ENCODE measurements at regions not wholly inside any gene's neighbourhood (a gene's known extent, or its start where the extent isn't known, plus 50 kb on each side); places are given as distances from the start of the nearest gene placed in this dataset.
A peak's percentile ranks its signal among the peaks of the same experiment; 100 is the strongest.
"Not testable (repeated sequence)": the region's sequence is repeated elsewhere in the genome, so short reads cannot be mapped to it uniquely, and the experiment has no call there.

DNA sequence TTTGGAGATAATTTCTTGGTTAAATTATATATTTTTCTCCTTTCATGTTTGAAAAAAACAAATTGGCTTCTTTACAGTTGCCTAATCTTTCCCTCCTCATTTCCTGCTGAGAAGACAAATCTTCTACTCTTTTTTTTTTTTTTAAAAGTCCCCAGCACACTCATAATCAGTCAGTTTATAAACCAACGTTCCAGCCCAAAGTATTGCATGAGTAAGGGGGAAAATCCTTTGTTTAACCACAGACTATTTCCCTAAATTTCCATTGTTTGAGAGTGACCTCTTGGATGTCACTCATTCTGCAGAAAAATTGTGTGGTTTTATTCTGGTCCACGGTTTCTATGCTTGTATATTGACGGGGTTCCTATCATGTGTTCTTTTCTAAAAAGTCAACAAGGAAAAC is 55.1 kb upstream of the TLR4 start:
- DNase-seq: no peak

DNA sequence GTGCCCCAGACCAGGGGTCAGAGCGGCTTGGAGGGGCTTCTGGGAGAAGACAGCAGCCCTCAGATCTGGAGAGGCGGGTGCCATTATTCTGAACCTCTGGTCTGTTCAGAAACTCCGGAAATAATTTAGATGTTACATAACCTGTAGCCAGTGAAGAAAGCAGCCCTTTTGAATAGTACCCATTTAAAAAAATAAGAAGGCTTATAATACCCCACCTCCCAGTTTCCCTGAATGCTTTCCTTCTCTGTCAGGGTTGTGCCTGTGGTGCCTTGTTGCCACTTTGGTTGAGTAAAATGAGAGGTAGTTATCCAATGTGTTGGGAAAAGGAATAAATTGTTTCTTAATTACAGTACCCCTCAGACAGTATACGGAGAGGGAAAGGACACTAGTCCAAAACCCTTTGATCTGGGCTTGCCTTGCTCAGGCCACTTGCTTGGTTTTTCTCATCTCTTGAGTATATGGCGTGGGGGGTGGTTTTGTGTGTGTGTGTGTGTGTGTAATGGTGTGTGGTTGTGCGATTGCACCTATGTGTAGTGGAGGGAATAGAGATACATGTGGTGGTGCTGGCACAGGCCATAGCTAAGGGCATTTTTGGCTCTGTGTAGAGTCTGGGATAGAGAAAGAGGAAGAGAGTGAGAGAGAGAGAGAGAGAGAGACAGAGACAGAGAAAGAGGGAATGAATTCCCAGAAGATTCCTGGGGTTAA is 59.1 kb upstream of the TLR4 start:
- no peak for DNase-seq

DNA sequence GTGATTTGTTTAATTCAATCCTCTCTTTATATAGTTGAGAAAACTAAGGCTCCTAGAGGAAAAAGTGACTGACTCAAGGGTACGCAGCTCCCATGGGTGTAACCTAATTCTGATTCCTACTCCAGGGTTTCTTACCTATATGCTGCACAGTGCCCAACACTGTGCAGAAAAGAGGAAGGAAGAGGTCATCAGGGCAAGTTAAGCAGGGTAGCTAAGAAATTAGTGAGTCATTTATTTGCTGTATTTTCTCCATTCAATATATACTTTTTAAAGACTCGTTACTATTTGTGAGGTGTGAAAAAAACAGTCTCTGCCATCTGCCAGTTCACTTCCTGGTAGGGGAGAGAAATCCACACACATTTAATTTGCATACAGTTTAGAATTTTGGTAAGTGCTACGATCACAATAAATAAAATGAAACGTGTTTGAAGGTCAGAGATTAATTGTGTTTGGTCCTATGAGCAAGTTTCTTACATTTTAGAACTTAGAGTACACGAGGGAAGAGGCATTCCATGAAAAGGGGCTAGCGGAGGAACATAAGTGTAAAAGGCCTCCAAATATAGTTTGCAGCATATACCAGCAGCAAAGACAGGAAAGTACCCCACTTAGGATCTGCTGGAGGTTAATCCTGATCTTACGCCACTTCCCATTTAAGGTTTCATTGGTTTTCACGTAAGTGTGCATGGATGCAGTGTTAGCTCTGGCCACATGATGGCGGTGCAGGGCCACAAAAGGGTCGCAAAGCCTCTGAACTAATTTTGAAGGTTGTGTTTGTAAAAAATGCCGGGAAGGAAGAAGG is 59.9 kb upstream of the TLR4 start:
- peak; percentile 56 for DNase-seq

DNA sequence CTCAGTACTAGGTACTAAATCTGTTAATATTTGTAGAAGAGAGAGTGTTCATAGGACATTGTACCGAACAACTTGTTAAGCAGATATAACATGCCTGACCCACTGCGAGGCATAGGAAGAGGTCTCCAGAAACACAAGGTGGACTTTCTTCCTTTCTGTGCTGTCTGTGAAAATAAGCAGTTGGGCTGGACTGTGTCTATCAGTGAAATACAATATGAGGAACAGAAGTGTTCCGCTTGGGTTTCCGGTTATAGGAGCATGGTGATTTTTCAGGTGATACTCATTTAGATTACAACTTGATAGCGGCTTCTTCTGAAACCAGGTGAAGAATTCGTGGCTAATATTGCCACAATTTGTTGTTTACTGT is 60.9 kb upstream of the TLR4 start:
- DNase-seq: no peak

DNA sequence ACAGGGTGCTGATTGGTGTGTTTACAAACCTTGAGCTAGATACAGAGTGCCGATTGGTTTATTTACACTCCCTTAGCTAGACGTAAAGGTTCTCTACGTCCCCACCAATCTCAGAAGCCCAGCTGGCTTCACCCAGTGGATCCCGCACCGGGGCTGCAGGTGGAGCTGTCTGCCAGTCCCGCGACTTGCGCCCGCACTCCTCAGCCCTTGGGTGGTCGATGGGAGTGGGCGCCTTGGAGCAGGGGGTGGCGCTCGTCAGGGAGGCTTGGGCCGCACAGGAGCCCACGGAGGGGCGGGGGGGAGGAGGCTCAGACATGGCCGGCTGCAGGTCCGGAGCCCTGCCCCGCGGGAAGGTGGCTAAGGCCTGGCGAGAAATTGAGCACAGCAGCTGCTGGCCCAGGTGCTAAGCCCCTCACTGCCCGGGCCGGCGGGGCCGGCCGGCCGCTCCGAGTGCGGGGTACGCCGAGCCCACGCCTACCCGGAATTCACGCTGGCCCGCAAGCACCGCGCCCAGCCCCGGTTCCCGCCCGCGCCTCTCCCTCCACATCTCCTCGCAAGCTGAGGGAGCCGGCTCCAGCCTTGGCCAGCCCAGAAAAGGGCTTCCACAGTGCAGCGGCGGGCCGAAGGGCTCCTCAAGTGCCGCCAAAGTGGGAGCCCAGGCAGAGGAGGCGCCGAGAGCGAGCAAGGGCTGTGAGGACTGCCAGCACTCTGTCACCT is 61.5 kb upstream of the TLR4 start:
- DNase-seq: not testable (repeated sequence)

DNA sequence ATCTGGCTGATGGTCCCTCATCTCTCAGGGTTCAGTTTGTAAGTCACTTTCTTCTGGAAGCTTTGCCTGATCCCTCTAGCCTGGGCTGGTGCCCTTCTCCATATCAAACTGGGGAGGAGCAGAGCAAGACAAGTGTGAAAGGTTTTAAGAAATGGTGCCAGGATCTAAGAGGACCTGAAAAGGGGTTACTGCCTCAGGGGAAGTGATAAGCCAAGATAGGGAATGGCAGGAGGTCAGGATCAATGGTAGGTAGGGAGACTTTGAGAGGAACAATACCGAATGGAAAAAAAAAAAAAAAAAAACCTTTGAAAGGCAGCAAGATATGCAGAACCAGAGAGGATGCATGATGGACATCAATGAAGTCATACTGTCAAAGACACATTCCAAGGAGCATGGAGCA is 67.5 kb upstream of the TLR4 start:
- no peak for DNase-seq

DNA sequence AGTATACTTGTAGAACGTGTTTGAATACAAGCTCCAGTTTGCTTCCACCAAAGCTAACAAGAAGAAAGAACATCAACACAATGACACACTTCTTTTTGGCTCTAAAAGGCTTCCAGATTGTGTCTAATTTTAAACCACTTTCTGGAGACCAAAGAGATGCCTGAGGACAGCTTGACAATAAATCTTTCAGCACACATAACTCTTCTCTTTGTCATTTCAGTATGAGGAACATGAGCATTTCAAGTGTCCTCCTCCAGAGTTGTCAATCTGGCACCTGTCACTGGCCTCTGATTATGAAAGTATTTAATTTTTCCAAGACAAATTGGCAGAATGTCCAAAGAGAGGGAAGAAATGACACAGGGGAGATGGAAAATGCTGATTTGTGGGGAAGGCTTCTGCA is 79.0 kb upstream of the TLR4 start:
- DNase-seq: no peak

DNA sequence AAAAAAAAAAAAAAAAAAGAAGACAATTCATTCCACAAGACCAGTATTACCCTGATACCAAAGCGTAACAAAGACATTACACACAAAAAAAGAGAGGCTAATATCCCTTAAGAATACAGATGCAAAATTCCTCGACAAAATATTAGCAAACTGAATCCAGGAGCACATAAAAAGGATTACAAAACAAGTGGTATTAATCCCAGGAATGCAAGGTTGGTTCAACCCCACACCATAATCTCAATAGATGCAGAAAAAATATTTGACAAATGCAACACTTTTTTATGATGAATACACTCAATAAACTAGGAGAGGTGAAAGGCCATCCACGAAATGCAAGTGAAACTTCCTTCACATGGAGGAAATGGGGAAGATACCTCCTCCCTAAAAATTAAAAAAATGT is 80.1 kb upstream of the TLR4 start:
- no peak for DNase-seq

DNA sequence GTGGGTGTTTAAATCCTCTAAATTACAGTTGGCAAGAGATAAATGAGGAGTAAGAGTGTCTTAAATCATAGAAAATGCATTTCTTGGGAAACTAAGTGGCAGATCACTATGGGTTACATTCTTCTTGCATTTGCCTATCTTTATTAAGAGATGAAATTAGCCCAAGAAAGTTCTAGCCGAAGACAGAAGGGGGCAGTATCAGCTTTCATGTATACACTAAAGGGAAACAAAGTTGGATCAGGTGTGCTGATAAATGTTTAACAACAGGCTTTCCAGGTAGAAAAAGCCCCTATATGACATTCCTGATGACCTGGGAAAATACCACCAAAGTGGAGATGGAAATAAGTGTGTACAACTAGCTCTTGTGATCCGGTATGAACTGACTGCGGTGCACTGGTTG is 81.9 kb upstream of the TLR4 start:
- DNase-seq: no peak

DNA sequence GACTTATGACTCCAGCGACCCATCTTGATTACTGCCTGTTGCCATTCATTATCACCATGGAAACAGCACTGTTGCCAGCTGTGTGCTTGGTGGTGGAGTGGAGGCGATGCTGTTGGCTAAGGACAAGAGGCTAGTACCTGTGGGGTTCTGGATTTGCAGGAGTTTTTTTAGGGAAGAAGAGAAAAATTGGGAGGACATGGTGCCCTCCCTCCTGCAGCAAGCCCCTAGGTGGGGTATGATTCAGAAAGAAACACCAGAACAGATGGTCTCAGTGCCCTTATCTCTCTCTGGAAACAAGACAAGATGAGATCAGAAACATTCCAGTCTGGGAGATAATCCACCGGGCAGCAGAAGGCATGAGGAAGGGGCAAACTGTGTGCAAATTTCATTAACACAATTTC is 87.8 kb upstream of the TLR4 start:
- peak; percentile 72 for DNase-seq

DNA sequence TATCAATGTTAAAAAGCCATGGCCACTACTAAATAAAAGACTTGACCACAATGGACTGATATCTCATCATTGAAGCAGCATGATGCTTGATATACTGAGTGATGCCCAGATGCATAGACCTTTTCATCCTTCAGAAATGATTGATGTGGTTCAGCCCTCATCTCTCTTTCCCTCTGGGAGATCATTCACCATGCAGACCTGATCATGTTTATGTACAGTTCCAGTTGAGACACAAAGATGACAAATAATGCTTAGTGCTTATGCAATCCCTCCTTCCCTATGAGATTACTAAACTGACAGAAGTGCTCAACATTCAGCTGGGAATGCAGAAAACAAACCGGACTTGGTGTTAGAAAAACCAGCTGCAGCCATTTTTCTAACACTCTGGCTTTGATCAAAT is 91.9 kb upstream of the TLR4 start:
- DNase-seq: no peak

DNA sequence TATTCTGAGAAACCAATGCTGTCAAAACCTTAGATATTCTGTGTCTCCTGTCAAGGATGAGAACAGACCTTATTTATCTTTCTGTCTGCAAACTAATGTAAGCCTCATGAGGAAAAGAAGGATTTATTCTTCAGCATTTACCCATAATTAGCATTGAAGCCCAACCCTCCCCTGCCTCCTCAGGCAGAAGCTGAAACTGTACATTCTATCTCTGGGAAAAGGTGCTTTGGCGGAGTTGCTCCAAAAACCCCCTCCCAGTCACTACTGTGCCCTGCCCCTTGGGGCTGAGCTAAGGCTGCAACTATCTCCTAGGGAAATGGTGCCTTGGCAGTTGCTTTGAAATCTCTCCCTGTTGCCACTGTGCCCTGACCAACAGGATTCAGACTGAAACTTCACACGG is 106.2 kb upstream of the TLR4 start:
- DNase-seq: no peak

DNA sequence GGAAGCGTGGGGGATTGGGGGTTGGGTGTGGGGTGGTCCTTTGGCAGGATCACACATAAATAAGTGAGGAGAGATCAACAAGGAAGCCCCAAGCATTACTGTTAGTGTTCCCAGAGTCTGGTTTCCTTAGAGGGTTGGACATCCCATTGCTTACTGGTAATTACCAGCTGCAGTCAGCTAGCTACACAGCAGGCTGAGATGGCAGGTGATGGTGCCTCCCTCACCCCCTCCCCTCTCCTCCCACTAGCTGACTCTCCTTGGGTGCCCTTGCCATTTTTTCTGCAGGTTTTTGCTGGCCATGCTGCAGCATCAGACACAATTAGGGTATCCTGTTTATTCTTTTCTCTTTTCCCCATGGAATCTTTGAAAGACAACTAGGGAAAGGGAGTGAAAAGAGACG is 107.5 kb upstream of the TLR4 start:
- peak; percentile 75 for DNase-seq

DNA sequence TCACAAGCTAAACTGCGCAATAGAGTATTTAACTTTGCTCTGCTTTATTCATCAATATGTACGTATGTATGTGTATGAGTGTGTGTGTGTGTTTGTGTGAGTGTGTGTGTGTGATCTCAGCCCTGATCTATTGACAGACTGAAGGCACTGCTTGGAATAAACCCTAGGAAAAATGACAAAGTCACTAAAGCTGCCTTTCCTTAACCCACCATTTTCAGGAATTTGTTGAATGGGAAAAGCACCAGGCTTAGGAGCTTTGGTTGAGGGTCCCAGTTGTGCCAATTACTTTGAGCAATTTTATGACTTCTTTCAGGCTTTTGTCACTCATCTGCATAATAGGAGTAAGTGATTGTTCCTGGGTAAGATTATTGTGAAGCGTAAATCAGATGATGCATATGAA is 108.6 kb upstream of the TLR4 start:
- no peak for DNase-seq

DNA sequence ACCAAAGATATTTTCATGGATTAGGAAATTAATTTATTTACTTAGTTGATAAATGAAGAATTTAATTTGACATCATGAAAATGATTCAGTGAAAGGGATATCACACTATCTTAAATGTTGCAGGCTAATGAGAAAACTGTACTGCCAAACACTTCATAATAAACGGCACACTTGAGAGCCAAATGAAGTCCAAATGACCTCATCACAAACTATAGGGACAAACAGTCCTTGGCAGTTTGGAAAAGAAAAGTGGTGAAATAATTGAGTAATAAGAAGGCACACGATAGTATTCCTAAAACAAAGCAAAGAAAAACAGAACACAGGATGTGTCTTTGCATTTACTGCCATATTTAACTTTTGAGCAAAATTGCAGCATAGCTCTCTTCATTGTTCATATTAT is 116.9 kb upstream of the TLR4 start:
- DNase-seq: no peak

DNA sequence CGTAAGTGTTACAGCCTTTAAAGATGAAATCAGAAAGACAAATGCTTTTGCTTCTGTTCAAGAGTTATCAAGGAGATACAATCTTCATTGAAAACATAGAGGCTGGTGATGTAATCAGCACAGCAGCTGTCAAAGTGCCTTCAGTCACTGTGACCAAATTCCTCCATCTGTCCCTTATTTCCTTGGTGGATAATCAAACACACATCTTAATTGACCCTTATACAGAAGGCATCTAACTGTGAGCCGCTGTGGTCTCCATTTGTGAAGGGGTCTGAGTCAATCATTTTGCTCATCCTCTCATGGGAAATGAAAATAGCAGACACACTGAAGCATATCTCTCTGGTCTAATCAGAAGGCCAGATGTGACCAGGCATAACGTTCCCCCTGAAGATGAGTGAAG is 130.1 kb upstream of the TLR4 start:
- DNase-seq: no peak

DNA sequence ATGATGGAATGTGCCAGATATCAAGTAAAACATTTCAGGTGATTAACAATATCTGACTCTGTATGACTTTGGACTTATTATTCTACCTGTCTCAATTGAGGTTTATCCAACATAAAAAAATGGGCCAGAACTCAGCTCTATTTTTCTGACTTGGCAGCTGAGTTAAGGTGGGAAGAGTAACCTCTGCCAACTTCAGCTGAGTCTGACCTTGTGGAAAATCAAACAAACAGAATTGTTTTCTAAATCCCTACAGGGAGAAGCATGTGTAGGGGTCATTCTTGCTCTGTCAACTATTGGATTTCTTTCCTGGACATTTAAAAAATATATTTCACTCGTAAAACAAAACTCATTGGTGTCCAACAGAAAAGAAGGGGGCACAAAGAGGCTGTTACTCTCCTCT is 139.4 kb upstream of the TLR4 start:
- DNase-seq: no peak

DNA sequence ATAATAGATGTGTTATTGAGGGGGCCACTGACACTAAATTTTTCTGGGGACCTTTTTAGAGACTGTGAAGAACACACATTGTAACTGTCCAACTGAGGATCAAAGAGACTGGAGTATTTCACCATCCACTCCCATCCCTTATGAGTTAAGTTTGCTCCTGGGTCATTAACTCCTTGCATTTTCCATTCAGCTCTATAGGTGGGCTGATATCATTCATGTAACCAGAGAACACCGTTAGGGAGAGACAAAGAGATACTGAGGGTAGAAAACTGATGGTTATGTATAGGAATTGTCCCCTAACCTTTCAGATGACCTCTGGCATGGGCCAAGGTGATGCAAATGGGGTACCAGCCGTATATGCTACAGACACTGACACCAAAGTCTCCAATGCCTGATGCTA is 142.4 kb upstream of the TLR4 start:
- no peak for DNase-seq

DNA sequence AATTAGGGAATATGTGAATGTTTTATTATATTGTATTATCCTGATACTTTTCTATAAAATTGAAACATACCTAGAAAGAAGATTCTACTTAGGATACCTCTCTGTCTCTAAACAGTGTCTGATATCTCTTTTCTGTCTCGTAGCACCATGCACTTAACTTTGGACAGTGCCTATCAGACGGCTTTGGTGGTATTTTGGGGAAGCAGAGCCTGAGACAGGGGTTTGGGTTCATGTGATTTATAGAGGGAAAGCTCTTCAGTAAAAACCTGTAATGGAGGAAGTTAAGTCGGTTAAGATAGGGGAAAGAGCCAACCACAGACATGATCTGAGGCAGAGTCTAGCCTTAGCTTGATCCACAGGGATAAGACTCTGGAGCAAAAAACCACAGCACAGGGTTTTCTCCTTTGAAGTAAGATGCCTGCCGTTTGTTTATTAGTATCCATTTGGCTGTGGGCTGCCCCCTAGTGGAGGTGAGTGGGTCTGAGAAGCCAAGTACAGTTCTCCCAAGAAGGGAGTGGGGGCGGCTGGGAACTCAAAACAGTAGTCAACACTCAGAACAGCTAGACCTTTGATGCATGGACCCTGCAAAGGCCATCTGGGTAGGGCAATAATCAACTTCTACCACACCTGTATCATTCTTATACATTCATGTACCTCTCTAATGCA is 141.2 kb upstream of the ASTN2 start:
- DNase-seq: no peak

DNA sequence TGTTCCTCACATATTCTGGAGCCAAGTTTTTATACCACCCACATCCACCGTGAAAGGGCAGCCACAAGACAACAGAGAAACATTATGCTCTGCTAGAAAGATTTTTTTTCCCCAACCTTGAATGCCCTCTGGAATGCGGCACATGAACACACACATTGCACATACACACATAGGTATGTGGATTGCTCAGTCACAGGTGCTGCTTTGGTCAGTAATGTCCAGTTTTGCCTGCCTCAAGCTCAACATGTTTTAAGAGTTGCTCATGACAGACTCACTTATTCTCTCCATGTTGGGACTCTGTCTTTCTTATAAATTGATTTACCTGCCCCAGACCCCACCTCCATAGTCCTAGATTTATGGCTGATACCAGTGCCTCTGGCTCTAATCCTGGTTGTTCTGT is 138.0 kb upstream of the ASTN2 start:
- no peak for DNase-seq

DNA sequence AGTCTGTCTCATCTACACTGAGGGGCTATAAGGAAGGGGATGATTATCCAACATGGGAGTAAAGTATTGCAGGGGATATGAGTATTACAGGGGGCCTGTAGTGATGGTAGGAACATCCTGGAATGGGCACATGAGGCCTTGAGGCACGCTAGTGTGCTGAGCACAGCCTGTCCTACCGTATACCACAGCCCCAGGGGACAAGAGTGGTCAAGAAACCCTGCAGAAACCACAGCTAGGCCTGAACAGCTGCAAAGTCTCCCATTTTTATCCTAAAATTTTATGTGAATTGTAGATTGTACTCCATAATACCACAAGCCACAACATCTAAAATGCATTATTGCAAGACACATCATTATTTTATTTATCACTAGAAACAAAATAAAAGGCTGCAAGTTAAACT is 136.3 kb upstream of the ASTN2 start:
- no peak for DNase-seq

DNA sequence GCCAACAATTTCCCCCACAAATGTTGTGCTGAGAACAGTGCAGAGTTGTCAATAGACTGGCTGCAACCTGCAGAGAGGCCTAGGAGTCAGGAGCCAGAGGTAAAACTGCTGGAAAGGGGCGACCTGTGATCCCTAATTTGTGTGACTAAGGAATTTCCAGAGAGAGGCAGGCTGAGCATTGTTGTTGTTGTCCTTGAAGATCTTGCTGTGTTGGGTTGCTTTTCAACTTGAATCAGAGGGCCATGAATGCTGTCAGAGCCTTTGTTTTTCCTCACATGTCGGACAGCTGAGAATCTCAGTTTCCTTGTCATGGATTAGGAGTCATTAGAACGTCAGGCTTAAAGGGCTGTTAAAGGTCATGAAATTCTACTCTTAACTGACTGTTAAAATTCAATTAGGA is 134.6 kb upstream of the ASTN2 start:
- DNase-seq: no peak

DNA sequence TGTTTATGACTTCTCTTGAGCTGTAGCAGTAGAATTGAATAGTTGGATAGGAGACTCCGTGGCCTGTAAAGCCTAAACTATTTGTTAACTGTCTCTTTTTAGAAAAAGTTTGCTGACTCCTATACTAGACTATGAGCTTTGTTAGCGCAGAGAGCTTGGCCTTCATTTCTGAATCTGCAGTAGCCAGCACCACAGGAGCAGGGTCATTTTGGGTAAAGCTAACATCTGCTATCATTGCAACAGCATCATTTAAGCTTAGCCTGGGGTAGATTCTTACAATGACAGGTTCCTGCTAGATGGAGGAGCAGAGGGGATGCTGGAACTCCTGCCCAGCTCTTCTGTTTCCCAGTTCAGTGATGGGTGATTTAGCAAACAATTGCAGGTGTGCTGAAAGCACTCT is 133.7 kb upstream of the ASTN2 start:
- DNase-seq: no peak

DNA sequence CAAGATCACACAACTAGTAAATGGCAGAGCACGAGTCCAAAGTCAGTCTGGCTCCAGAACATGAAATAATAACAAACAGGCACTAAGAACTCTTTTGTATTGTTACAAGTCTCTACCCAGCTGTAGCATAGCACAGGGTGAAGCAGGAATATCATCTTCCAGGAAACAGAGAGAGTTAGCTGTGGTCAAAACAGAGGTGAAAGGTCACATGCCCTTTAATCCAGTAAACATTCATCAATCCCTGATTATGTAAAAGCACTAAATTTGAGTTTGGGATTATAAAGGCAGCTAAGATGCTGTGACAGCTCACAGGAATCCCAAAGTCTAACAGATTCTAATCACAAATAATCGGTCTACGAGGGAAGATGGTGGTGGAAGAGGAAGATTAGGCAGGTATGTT is 133.0 kb upstream of the ASTN2 start:
- no peak for DNase-seq

Data from COR-L47 (cell line).